Fibroblast of skin of abdomen (primary cell): ENCODE measurements at regions not wholly inside any gene's neighbourhood (a gene's known extent, or its start where the extent isn't known, plus 50 kb on each side); places are given as distances from the start of the nearest gene placed in this dataset.
A peak's percentile ranks its signal among the peaks of the same experiment; 100 is the strongest.

Experiments
- DNase-seq: peaks from one replicate; pipeline ENCODE4 v3.0.0-alpha.2; 2013

- no peak for DNase-seq
These were observed 59.3 kb upstream of the PPP2R5A start for GRCh38 chr1:212225871-212226302.

DNA sequence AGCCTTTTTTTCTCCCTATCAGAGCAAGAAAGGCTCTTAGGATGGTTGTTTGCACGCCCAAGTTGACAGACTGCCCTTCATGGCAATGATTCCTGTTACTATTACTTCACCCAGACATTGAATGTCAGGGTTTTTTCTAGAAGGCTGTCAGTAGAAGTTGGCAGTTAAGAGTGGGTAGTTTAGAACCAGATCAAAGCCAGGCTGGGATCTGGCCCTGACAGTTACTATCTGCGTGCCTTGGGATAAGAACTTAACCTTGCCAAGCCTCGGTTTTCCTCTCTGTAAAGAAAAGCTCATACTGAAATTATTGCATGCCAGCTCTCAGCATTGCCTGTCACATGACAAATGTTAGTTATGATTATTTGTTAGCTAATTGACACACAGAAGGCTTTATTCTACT lies 58.7 kb upstream of the PPP2R5A start:
- DNase-seq = no peak

- peak; percentile 70 for DNase-seq
These were observed 57.1 kb upstream of the PPP2R5A start for GRCh38 chr1:212228076-212228475.

- no peak for DNase-seq
These were observed 56.6 kb upstream of the PPP2R5A start for GRCh38 chr1:212228591-212229119.

- peak; percentile 79 for DNase-seq
These were observed 55.6 kb upstream of the PPP2R5A start for GRCh38 chr1:212229654-212230053.

GRCh38 chr1:212230329-212230728 lies 54.9 kb upstream of the PPP2R5A start:
- no peak for DNase-seq

DNA sequence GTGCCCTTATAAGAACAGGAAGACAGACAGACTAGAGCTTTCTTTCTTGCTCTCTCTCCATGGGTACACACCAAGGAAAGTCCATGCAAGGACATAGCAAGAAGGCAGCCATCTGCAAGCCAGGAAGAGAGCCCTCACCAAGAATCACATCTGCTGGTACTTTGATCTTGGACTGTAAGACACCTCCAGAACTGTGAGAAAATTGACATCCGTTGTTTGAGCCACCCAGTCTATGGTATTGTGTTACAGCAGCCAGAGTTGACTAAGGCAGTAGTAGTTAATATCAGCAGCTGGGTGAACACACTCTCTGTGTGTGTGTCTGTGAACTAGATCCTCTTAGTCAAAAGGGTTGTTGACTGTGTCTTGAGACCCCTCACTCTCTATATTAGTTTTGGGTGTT lies 53.8 kb upstream of the PPP2R5A start:
- no peak for DNase-seq

DNA sequence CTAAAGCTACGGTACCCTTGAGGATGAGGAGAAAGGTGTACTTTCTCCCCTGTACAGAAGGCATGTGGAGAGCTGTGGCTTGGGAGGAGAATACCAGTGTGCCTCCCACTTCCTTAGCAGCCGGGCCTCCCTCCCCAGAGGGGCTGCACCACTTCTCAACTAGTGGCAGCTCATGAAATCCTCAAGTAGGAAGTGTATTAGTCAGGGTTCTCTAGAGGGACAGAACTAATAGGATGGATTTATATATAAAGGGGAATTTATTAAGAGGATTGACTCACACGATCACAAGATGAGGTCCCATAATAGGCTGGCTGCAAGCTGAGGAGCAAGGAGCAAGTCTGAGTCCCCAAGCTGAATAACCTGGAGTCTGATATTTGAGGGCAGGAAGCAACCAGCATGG lies 53.1 kb upstream of the PPP2R5A start:
- DNase-seq = no peak

DNA sequence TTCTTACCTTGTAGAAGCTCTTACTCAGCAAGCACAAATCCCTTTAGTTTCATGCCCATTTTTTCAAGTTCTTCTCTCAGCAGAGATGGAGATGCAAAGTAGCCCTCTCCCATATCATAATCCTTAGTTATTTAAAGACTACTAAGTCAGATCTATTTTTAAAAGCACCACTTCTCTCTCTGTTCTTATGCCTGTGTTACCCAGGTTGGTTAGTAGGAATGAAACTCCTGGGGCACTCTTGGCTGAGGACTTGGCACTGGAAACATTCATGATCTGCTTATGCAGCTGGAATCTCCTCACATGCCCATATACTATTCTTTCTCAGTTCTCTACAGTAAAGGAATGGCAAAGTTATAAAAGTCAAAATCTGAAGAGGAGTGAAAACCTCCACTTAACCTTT lies 51.9 kb upstream of the PPP2R5A start:
- DNase-seq = no peak

- peak; percentile 94 for DNase-seq
These were observed 50.5 kb upstream of the PPP2R5A start for GRCh38 chr1:212234431-212235395.
